ENCODE measurements at regions not wholly inside any gene's neighbourhood (a gene's known extent, or its start where the extent isn't known, plus 50 kb on each side); places are given as distances from the start of the nearest gene placed in this dataset.

DNA sequence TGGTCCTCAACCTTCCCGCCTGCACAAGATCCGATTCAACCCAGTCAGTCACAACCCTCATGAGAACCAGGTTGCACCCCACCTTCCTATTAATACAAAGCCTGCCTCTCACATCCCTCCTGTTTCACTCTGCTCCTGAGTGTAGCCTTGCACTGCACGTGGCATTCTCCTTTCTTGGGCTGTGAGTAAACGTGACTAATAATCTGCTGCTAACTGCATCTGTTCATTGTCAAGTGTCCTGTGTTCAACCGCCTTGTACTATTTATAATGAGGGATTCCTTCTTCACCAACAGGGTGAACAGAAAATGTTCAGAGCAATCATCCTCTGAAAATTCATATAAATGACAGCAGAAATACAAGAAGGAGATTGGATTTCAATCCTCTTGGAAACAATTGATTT is 1608.2 kb downstream of the SLITRK5 start:
- no peak for DNase-seq
- Histone ChIP-seq H3K36me3 (no peaks in the 10 kb centered on the region), H3K27ac (no peak overlapping the region), H3K9me3 (no peaks in the 10 kb centered on the region), H3K4me1 (ENCODE audit: insufficient read depth) (no peaks in the 10 kb centered on the region), H3K27me3 (no peaks in the 10 kb centered on the region), H3K4me3 (no peak overlapping the region)
- intact Hi-C loops (cut with DNase I) = no loop called here
- WGBS, 3 donors = 57 to 68% (median 61%) methylated on average over 5 of the region's 5 CpGs
- no peak for TF ChIP-seq POLR2A (IDR thresholded peaks at IDR 0.05)
- TF ChIP-seq, protein P1, sequence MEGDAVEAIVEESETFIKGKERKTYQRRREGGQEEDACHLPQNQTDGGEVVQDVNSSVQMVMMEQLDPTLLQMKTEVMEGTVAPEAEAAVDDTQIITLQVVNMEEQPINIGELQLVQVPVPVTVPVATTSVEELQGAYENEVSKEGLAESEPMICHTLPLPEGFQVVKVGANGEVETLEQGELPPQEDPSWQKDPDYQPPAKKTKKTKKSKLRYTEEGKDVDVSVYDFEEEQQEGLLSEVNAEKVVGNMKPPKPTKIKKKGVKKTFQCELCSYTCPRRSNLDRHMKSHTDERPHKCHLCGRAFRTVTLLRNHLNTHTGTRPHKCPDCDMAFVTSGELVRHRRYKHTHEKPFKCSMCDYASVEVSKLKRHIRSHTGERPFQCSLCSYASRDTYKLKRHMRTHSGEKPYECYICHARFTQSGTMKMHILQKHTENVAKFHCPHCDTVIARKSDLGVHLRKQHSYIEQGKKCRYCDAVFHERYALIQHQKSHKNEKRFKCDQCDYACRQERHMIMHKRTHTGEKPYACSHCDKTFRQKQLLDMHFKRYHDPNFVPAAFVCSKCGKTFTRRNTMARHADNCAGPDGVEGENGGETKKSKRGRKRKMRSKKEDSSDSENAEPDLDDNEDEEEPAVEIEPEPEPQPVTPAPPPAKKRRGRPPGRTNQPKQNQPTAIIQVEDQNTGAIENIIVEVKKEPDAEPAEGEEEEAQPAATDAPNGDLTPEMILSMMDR (IDR thresholded peaks at IDR 0.05) = no peak
- no peak for TF ChIP-seq EP300 (IDR thresholded peaks at IDR 0.05)

DNA sequence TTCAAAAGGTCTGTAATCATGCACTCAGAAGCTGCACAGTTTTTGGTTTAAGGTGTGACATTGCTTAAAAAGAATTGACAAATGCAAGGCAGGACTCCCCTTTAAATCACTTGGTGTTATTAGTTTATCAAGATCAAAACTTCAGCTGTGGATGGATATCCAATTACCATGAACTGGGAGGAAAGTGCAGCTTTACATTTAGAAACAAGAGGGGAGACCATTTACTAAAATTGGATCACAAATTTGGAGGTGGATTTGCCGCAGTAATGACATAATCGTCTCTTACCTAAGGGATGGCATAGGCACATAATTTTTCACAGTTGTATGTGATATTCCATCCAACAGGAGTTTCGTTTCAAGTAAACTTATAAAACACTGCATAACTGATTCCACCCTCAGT is 1610.2 kb downstream of the SLITRK5 start:
- Histone ChIP-seq H3K4me1 (ENCODE audit: insufficient read depth) (no peaks in the 10 kb centered on the region), H3K36me3 (no peaks in the 10 kb centered on the region), H3K9me3 (no peaks in the 10 kb centered on the region), H3K27ac (no peak overlapping the region), H3K27me3 (no peaks in the 10 kb centered on the region), H3K4me3 (no peak overlapping the region)
- no peak for DNase-seq
- intact Hi-C loops (cut with DNase I) = no loop called here
- TF ChIP-seq, protein P1 (IDR thresholded peaks at IDR 0.05) = no peak
- TF ChIP-seq POLR2A (IDR thresholded peaks at IDR 0.05) (no peak), EP300 (IDR thresholded peaks at IDR 0.05) (no peak)
- WGBS, 3 donors = 79 to 85% (median 79%) methylated on average over 3 of the region's 3 CpGs

DNA sequence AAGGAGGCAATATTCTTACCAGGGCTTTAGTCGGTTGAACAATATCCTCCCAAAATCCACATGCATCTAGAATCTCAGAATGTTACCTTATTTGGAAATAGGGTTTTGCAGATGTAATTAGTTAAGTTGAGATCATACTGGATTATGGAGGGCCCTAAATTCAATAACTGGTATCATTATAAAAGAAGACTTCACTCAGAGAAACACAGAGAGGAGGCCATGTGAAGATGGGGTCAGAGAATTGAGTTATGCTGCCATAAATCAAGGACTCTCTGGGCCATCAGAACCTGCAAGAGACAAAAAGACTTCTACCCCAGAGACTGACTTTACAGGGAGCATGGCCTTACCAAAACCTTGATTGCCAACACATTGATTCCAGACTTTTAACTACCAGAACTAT is 1611.1 kb downstream of the SLITRK5 start:
- Histone ChIP-seq H3K27me3 (no peaks in the 10 kb centered on the region), H3K4me3 (no peak overlapping the region), H3K36me3 (no peaks in the 10 kb centered on the region), H3K4me1 (ENCODE audit: insufficient read depth) (no peaks in the 10 kb centered on the region), H3K9me3 (no peaks in the 10 kb centered on the region), H3K27ac (no peak overlapping the region)
- WGBS, 3 donors = 88 to 97% (median 89%) methylated on average over 1 of the region's 1 CpG
- TF ChIP-seq, protein P1 (IDR thresholded peaks at IDR 0.05) = no peak
- TF ChIP-seq POLR2A (IDR thresholded peaks at IDR 0.05) (no peak), EP300 (IDR thresholded peaks at IDR 0.05) (no peak)
- intact Hi-C loops (cut with DNase I) = no loop called here
- no peak for DNase-seq

DNA sequence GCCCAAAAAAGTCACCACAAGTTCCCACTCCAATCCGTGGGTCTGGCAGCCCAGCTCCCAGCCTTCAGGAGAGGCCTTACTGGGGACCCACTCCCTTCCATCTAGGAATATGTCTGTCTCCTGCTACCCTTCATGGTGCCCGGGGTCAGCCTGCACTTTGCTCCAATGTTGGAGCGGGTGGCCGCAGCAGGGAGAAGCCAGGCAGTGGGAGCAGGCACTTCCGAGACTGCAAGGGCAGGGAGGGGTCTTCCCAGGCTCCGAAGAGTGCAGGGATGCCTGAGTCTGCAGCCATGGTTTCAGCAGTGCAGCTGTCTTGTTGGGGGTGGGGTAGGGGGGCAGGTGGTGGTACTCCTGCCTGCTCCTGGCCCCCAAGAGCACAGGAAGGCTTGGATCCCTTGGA is 1616.2 kb downstream of the SLITRK5 start:
- DNase-seq = no peak
- Histone ChIP-seq H3K9me3 (no peaks in the 10 kb centered on the region), H3K27ac (no peak overlapping the region), H3K4me1 (ENCODE audit: insufficient read depth) (no peaks in the 10 kb centered on the region), H3K4me3 (no peak overlapping the region), H3K36me3 (no peaks in the 10 kb centered on the region), H3K27me3 (no peaks in the 10 kb centered on the region)
- 57 to 95% (median 80%) methylated on average over 6 of the region's 6 CpGs for WGBS, 3 donors
- intact Hi-C loops (cut with DNase I) = no loop called here
- TF ChIP-seq, protein P1 (IDR thresholded peaks at IDR 0.05) = no peak
- TF ChIP-seq EP300 (IDR thresholded peaks at IDR 0.05) = no peak
- no peak for TF ChIP-seq POLR2A (IDR thresholded peaks at IDR 0.05)

Data from ovary (tissue), 7 donors.